ENCODE measurements at regions not wholly inside any gene's neighbourhood (a gene's known extent, or its start where the extent isn't known, plus 50 kb on each side); places are given as distances from the start of the nearest gene placed in this dataset.

DNA sequence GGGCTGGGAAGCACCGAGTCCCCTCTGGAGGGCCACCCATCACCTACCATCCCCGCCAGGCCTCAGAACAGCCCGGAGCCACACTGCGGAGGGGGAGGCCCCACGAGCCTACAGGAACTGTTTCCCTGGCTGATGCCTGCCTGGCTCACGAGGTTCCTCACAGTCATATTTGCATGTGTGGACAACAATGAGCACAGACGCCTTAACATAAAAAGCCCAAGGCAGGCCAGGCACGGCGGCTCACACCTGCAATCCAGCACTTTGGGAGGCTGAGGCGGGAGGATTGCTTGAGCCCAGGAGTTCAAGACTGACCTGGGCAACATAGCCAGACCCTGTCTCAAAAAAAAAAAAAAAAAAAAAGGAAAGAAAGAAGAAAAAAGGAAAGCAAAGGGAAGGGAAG, 125.9 kb downstream of the FAM53A start:
- TF ChIP-seq POLR2AphosphoS5 (IDR thresholded peaks at IDR 0.05; ENCODE audit: low read depth, low read length) = no peak
- no peak for TF ChIP-seq TAF1 (IDR thresholded peaks at IDR 0.05; ENCODE audit: low read depth, low read length)
- TF ChIP-seq POLR2A (IDR thresholded peaks at IDR 0.05; ENCODE audit: low read depth, low read length) = no peak
- no peak for TF ChIP-seq SPI1 (IDR thresholded peaks at IDR 0.05; ENCODE audit: low read depth, low read length)

All from GM12891 (cell line).